H1 (cell line): ENCODE measurements at regions not wholly inside any gene's neighbourhood (a gene's known extent, or its start where the extent isn't known, plus 50 kb on each side); places are given as distances from the start of the nearest gene placed in this dataset.
A peak's percentile ranks its signal among the peaks of the same experiment; 100 is the strongest.

Experiments used
- ASH2L ChIP-seq: fragments of 200-600, 300-600 bp; sonication (generic); IDR thresholded peaks from one replicate; pipeline ENCODE4 v1.7.1; 2017; ENCODE audit warnings: low read length
- CTCF ChIP-seq, 3 experiments: IDR thresholded peaks; 1 replicate in 2 of 3; 2 replicates in 1 of 3; pipeline versions ENCODE4 v1.5.1 to v1.6.1; 2011; ENCODE audit warnings: low read length in 3 of 3, mild to moderate bottlenecking in 3 of 3, inconsistent platforms in 2 of 3, low read depth in 1 of 3, moderate library complexity in 1 of 3; ENCODE audit not compliant: insufficient read depth in 1 of 3; ENCODE audit errors: control extremely low read depth in 1 of 3
- EZH2 ChIP-seq: fragments of 200-600 bp; sonication (generic); IDR thresholded peaks from 2 replicates; pipeline ENCODE4 v1.7.1; 2012; ENCODE audit warnings: low read depth, mild to moderate bottlenecking, moderate library complexity, low read length, inconsistent platforms; ENCODE audit not compliant: severe bottlenecking
- FOSL1 ChIP-seq: IDR thresholded peaks from 2 replicates; pipeline ENCODE4 v1.6.1; 2011; ENCODE audit warnings: mild to moderate bottlenecking, low read depth, low read length, moderate library complexity; ENCODE audit not compliant: insufficient read depth
- PHF8 ChIP-seq: fragments of 200-600 bp; sonication (generic); conservative IDR thresholded peaks from 2 replicates; pipeline ENCODE4 v1.7.1; 2012; ENCODE audit warnings: low read depth, mild to moderate bottlenecking, inconsistent platforms, low read length, moderate library complexity
- TAF1 ChIP-seq: IDR thresholded peaks from 2 replicates; pipeline ENCODE4 v1.6.1; 2011; ENCODE audit warnings: mild to moderate bottlenecking, low read depth, low read length

- peak; percentile 81 to 89 (median 86) for TF ChIP-seq CTCF (IDR thresholded peaks at IDR 0.05; ENCODE audit: control extremely low read depth in 1 of 3, insufficient read depth in 1 of 3, low read depth in 1 of 3, low read length in 3 of 3)
- no peak for TF ChIP-seq PHF8
- TF ChIP-seq TAF1 = no peak
- no peak for TF ChIP-seq ASH2L
- no peak for TF ChIP-seq FOSL1
- no peak for TF ChIP-seq EZH2
Measured at GRCh38 chr12:58540480-58541299, 379.6 kb downstream of the LRIG3 start.
